Femur (tissue), 1 donor: ENCODE measurements at regions not wholly inside any gene's neighbourhood (a gene's known extent, or its start where the extent isn't known, plus 50 kb on each side); places are given as distances from the start of the nearest gene placed in this dataset.
"Not testable (repeated sequence)": the region's sequence is repeated elsewhere in the genome, so short reads cannot be mapped to it uniquely, and the experiment has no call there.

Experiments
- DNase-seq: peaks from one replicate; pipeline ENCODE4 v3.0.0-alpha.2; 2017

- DNase-seq: not testable (repeated sequence)
Observed at GRCh38 chr3:195634426-195635261, 50.9 kb upstream of the APOD start.
